ENCODE measurements at regions not wholly inside any gene's neighbourhood (a gene's known extent, or its start where the extent isn't known, plus 50 kb on each side); places are given as distances from the start of the nearest gene placed in this dataset.
"Not testable (repeated sequence)": the region's sequence is repeated elsewhere in the genome, so short reads cannot be mapped to it uniquely, and the experiment has no call there.

GRCh38 chr4:147160908-147161513 lies 215.3 kb upstream of the TTC29 start:
- no peak for DNase-seq (ENCODE audit: low read depth)

GRCh38 chr4:147163311-147163710 lies 217.6 kb upstream of the TTC29 start:
- no peak for DNase-seq (ENCODE audit: low read depth)

GRCh38 chr4:147168200-147168599 lies 222.5 kb upstream of the TTC29 start:
- DNase-seq (ENCODE audit: low read depth): not testable (repeated sequence)

GRCh38 chr4:147173322-147173721 lies 227.7 kb upstream of the TTC29 start:
- no peak for DNase-seq (ENCODE audit: low read depth)

- no peak for DNase-seq (ENCODE audit: low read depth)
Observed at GRCh38 chr4:147173797-147174432, 228.3 kb upstream of the TTC29 start.

- DNase-seq (ENCODE audit: low read depth): no peak
Observed at GRCh38 chr4:147174591-147174990, 228.9 kb upstream of the TTC29 start.

- no peak for DNase-seq (ENCODE audit: low read depth)
Observed at GRCh38 chr4:147175460-147176025, 229.9 kb upstream of the TTC29 start.

- DNase-seq (ENCODE audit: low read depth): no peak
Observed at GRCh38 chr4:147182041-147182440, 236.4 kb upstream of the TTC29 start.

GRCh38 chr4:147192679-147193078 lies 247.0 kb upstream of the TTC29 start:
- DNase-seq (ENCODE audit: low read depth): no peak

- DNase-seq (ENCODE audit: low read depth): no peak
Observed at GRCh38 chr4:147194114-147194513, 248.4 kb upstream of the TTC29 start.

GRCh38 chr4:147194604-147195003 lies 248.9 kb upstream of the TTC29 start:
- no peak for DNase-seq (ENCODE audit: low read depth)

- DNase-seq (ENCODE audit: low read depth): no peak
Observed at GRCh38 chr4:147195386-147195785, 249.7 kb upstream of the TTC29 start.

- DNase-seq (ENCODE audit: low read depth): no peak
Observed at GRCh38 chr4:147198411-147199051, 252.9 kb upstream of the TTC29 start.

GRCh38 chr4:147201016-147201415 lies 255.4 kb upstream of the TTC29 start:
- DNase-seq (ENCODE audit: low read depth): no peak

GRCh38 chr4:147206807-147207206 lies 261.1 kb upstream of the TTC29 start:
- DNase-seq (ENCODE audit: low read depth): no peak

- DNase-seq (ENCODE audit: low read depth): no peak
Observed at GRCh38 chr4:147207911-147208310, 262.2 kb upstream of the TTC29 start.

GRCh38 chr4:147217655-147218054 lies 263.2 kb upstream of the EDNRA start:
- no peak for DNase-seq (ENCODE audit: low read depth)

GRCh38 chr4:147219145-147219544 lies 261.8 kb upstream of the EDNRA start:
- DNase-seq (ENCODE audit: low read depth): no peak

GRCh38 chr4:147220833-147221232 lies 260.1 kb upstream of the EDNRA start:
- DNase-seq (ENCODE audit: low read depth): no peak

- DNase-seq (ENCODE audit: low read depth): no peak
Observed at GRCh38 chr4:147222906-147223305, 258.0 kb upstream of the EDNRA start.

- DNase-seq (ENCODE audit: low read depth): no peak
Observed at GRCh38 chr4:147223576-147223975, 257.3 kb upstream of the EDNRA start.

- no peak for DNase-seq (ENCODE audit: low read depth)
Observed at GRCh38 chr4:147236806-147237205, 244.1 kb upstream of the EDNRA start.

- no peak for DNase-seq (ENCODE audit: low read depth)
Observed at GRCh38 chr4:147244786-147245185, 236.1 kb upstream of the EDNRA start.
